Gastrocnemius medialis (tissue), 4 donors: ENCODE measurements at regions not wholly inside any gene's neighbourhood (a gene's known extent, or its start where the extent isn't known, plus 50 kb on each side); places are given as distances from the start of the nearest gene placed in this dataset.

Source experiments
- ATAC-seq, 2 donors: fragments of 150-250 bp; one replicate each; pipeline ENCODE4 v1.9.1; 2016
- DNase-seq, 2 donors: peaks; one replicate each; pipeline ENCODE4 v3.0.0-alpha.2; 2019
- H3K27ac ChIP-seq, 4 donors: fragments of 200-600 bp; sonication (generic); 1 replicate in 1 of 4; 2 replicates in 3 of 4; pipeline ENCODE4 v1.5.1; 2016 to 2018; ENCODE audit warnings: mild to moderate bottlenecking in 2 of 4, moderate library complexity in 1 of 4
- H3K27me3 ChIP-seq, 3 donors: fragments of 200-600 bp; sonication (generic) in 2 of 3; 1 replicate in 1 of 3; 2 replicates in 2 of 3; pipeline versions ENCODE4 v1.5.1 to v1.6.0; 2016 to 2019; ENCODE audit warnings: mild to moderate bottlenecking in 1 of 3, moderate library complexity in 1 of 3
- H3K36me3 ChIP-seq, 2 donors: fragments of 200-600 bp; sonication (generic) in 1 of 2; one replicate each; pipeline ENCODE4 v1.5.1; 2017 to 2018
- H3K4me1 ChIP-seq, 2 donors: fragments of 200-600 bp; sonication (generic) in 1 of 2; one replicate each; pipeline ENCODE4 v1.5.1; 2016 to 2017; ENCODE audit warnings: mild to moderate bottlenecking in 2 of 2
- H3K4me3 ChIP-seq, 4 donors: fragments of 200-600 bp; sonication (generic) in 3 of 4; 1 replicate in 1 of 4; 2 replicates in 3 of 4; pipeline ENCODE4 v1.5.1; 2016 to 2019; ENCODE audit warnings: mild to moderate bottlenecking in 2 of 4
- H3K9me3 ChIP-seq, 3 donors: fragments of 200-600 bp; sonication (generic) in 2 of 3; 1 replicate in 1 of 3; 2 replicates in 2 of 3; pipeline ENCODE4 v1.5.1; 2016 to 2019
- CTCF ChIP-seq, 5 experiments: fragments of 450-650 bp in 3 of 5; fragments of 200-600 bp in 2 of 5; sonication (generic) in 2 of 5; IDR thresholded peaks in 4 of 5; conservative IDR thresholded peaks in 1 of 5; 1 replicate in 4 of 5; 2 replicates in 1 of 5; pipeline ENCODE4 v1.5.1; 2016 to 2019; ENCODE audit warnings: antibody characterized with exemption in 5 of 5, mild to moderate bottlenecking in 3 of 5, moderate library complexity in 3 of 5
- POLR2A ChIP-seq, 2 donors: fragments of 450-650 bp; IDR thresholded peaks; one replicate each; pipeline ENCODE4 v1.6.1; 2017; ENCODE audit warnings: antibody characterized with exemption in 2 of 2, mild to moderate bottlenecking in 2 of 2, moderate library complexity in 2 of 2
- in situ Hi-C, 4 donors: fragments of 200-750 bp; cut with MboI; loops; one replicate each; pipeline versions ENCODE4 v1.15.0 to v1.8.0; 2017; ENCODE audit warnings: low sequenced_read_pairs in 4 of 4
- intact Hi-C: fragments of 100-400 bp; cut with DNase I; formaldehyde crosslinking; loops from one replicate; pipeline ENCODE4 v1.15.1; 2023; ENCODE audit warnings: low total_unique reads

GRCh38 chr3:162602619-162603018, 1106.0 kb downstream of the OTOL1 start:
- H3K36me3 ChIP-seq: no peaks in the 10 kb centered on the region
- intact Hi-C loops: no loop called here
- no peak overlapping the region for H3K27ac ChIP-seq
- no peak for TF ChIP-seq CTCF (IDR thresholded peaks at IDR 0.05 in 4 of 5, conservative IDR thresholded peaks at IDR 0.05 in 1 of 5)
- no peak for TF ChIP-seq POLR2A (IDR thresholded peaks at IDR 0.05)
- H3K27me3 ChIP-seq: no peaks in the 10 kb centered on the region
- in situ Hi-C loops: no loop called here
- no peaks in the 10 kb centered on the region for H3K4me1 ChIP-seq
- no peaks in the 10 kb centered on the region for H3K9me3 ChIP-seq
- no peak for ATAC-seq
- H3K4me3 ChIP-seq: no peak overlapping the region
- DNase-seq: no peak

- in situ Hi-C loops: no loop called here
- intact Hi-C loops: no loop called here
Observed at GRCh38 chr3:162605651-162606204, 1109.1 kb downstream of the OTOL1 start.

GRCh38 chr3:162610261-162610660, 1113.7 kb downstream of the OTOL1 start:
- H3K4me3 ChIP-seq: no peak overlapping the region
- TF ChIP-seq CTCF (IDR thresholded peaks at IDR 0.05 in 4 of 5, conservative IDR thresholded peaks at IDR 0.05 in 1 of 5) (no peak), POLR2A (IDR thresholded peaks at IDR 0.05) (no peak)
- no peaks in the 10 kb centered on the region for H3K27me3 ChIP-seq
- H3K4me1 ChIP-seq: no peaks in the 10 kb centered on the region
- DNase-seq (no peak), ATAC-seq (no peak)
- intact Hi-C loops (no loop called here), in situ Hi-C loops (no loop called here)
- no peaks in the 10 kb centered on the region for H3K36me3 ChIP-seq
- no peaks in the 10 kb centered on the region for H3K9me3 ChIP-seq
- no peak overlapping the region for H3K27ac ChIP-seq

More at GRCh38 chr3:162605651-162606204, 1109.1 kb downstream of the OTOL1 start:
- no peaks in the 10 kb centered on the region for H3K9me3 ChIP-seq
- no peak for TF ChIP-seq CTCF (IDR thresholded peaks at IDR 0.05 in 4 of 5, conservative IDR thresholded peaks at IDR 0.05 in 1 of 5)
- TF ChIP-seq POLR2A (IDR thresholded peaks at IDR 0.05): no peak
- no peaks in the 10 kb centered on the region for H3K27me3 ChIP-seq
- H3K36me3 ChIP-seq: no peaks in the 10 kb centered on the region
- no peaks in the 10 kb centered on the region for H3K4me1 ChIP-seq
- no peak overlapping the region for H3K4me3 ChIP-seq
- DNase-seq (no peak), ATAC-seq (no peak)
- H3K27ac ChIP-seq: no peak overlapping the region

- no peak overlapping the region for H3K27ac ChIP-seq
- no peaks in the 10 kb centered on the region for H3K27me3 ChIP-seq
- H3K9me3 ChIP-seq: no peaks in the 10 kb centered on the region
- no peaks in the 10 kb centered on the region for H3K4me1 ChIP-seq
- TF ChIP-seq CTCF (IDR thresholded peaks at IDR 0.05 in 4 of 5, conservative IDR thresholded peaks at IDR 0.05 in 1 of 5) (no peak), POLR2A (IDR thresholded peaks at IDR 0.05) (no peak)
- no peaks in the 10 kb centered on the region for H3K36me3 ChIP-seq
- in situ Hi-C loops (no loop called here), intact Hi-C loops (no loop called here)
- H3K4me3 ChIP-seq: no peak overlapping the region
- no peak for DNase-seq
- no peak for ATAC-seq
Observed at GRCh38 chr3:162612991-162613390, 1116.4 kb downstream of the OTOL1 start.

- ATAC-seq: no peak
- in situ Hi-C loops (no loop called here), intact Hi-C loops (no loop called here)
- Histone ChIP-seq H3K9me3 (no peaks in the 10 kb centered on the region), H3K4me3 (no peak overlapping the region), H3K4me1 (no peaks in the 10 kb centered on the region), H3K27ac (no peak overlapping the region), H3K36me3 (no peaks in the 10 kb centered on the region), H3K27me3 (no peaks in the 10 kb centered on the region)
- DNase-seq: no peak
- TF ChIP-seq POLR2A (IDR thresholded peaks at IDR 0.05) (no peak), CTCF (IDR thresholded peaks at IDR 0.05 in 4 of 5, conservative IDR thresholded peaks at IDR 0.05 in 1 of 5) (no peak)
Observed at GRCh38 chr3:162626172-162626571, 1129.6 kb downstream of the OTOL1 start.
